IMR-90 (cell line): ENCODE measurements at regions not wholly inside any gene's neighbourhood (a gene's known extent, or its start where the extent isn't known, plus 50 kb on each side); places are given as distances from the start of the nearest gene placed in this dataset.

Experiments used
- BHLHE40 ChIP-seq: fragments of 150-350 bp; IDR thresholded peaks from 2 replicates; pipeline ENCODE4 v1.6.1; 2016; ENCODE audit warnings: mild to moderate bottlenecking, low read depth, low read length
- CHD1 ChIP-seq: IDR thresholded peaks from 2 replicates; pipeline ENCODE4 v1.6.1; 2012; ENCODE audit warnings: low read depth, low read length, improper control_type of control experiment
- CTCF ChIP-seq: conservative IDR thresholded peaks from 2 replicates; pipeline ENCODE4 v1.5.1; 2012; ENCODE audit warnings: mild to moderate bottlenecking, low read depth, low read length, improper control_type of control experiment
- POLR2A ChIP-seq: IDR thresholded peaks from 2 replicates; pipeline ENCODE4 v1.6.1; 2012; ENCODE audit warnings: mild to moderate bottlenecking, low read depth, low read length
- RAD21 ChIP-seq: IDR thresholded peaks from 2 replicates; pipeline ENCODE4 v1.6.1; 2012; ENCODE audit warnings: low read length, improper control_type of control experiment
- RFX5 ChIP-seq: IDR thresholded peaks from 2 replicates; pipeline ENCODE4 v1.8.0; 2012; ENCODE audit warnings: low read depth, mild to moderate bottlenecking, low read length, moderate library complexity
- SMC3 ChIP-seq: fragments of 150-350 bp; IDR thresholded peaks from 2 replicates; pipeline ENCODE4 v1.6.1; 2016; ENCODE audit warnings: low read depth, mild to moderate bottlenecking, antibody characterized with exemption, low read length, moderate library complexity
- TF ChIP-seq, protein P1 (sequence below): fragments of 150-350 bp; IDR thresholded peaks from 2 replicates; pipeline ENCODE4 v1.6.1; 2016; ENCODE audit warnings: low read depth, mild to moderate bottlenecking, low read length, moderate library complexity, borderline replicate concordance

- TF ChIP-seq RFX5 (no peak), SMC3 (no peak), CTCF (no peak), POLR2A (no peak), BHLHE40 (no peak), RAD21 (no peak), CHD1 (no peak)
- TF ChIP-seq, protein P1, sequence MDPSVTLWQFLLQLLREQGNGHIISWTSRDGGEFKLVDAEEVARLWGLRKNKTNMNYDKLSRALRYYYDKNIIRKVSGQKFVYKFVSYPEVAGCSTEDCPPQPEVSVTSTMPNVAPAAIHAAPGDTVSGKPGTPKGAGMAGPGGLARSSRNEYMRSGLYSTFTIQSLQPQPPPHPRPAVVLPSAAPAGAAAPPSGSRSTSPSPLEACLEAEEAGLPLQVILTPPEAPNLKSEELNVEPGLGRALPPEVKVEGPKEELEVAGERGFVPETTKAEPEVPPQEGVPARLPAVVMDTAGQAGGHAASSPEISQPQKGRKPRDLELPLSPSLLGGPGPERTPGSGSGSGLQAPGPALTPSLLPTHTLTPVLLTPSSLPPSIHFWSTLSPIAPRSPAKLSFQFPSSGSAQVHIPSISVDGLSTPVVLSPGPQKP = no peak
These were observed 108.7 kb upstream of the IL12B start for GRCh38 chr5:159439002-159439401.
